HL-60 (cell line): ENCODE measurements at regions not wholly inside any gene's neighbourhood (a gene's known extent, or its start where the extent isn't known, plus 50 kb on each side); places are given as distances from the start of the nearest gene placed in this dataset.

Experiments used
- DNase-seq, 2 experiments: peaks; one replicate each; pipeline ENCODE4 v3.0.0-alpha.2; 2010 to 2020; ENCODE audit warnings: low read depth in 1 of 2, low spot score in 1 of 2
- H3K27ac ChIP-seq: fragments of 250-450 bp; sonication (Bioruptor Pico); replicated peaks from 2 replicates; pipeline ENCODE4 v1.5.1; 2020; ENCODE audit warnings: mild to moderate bottlenecking, moderate library complexity
- H3K27me3 ChIP-seq: fragments of 250-450 bp; sonication (Bioruptor Pico); 2 replicates; pipeline ENCODE4 v1.5.1; 2021; ENCODE audit warnings: mild to moderate bottlenecking, moderate library complexity; ENCODE audit not compliant: insufficient read depth, poor library complexity, severe bottlenecking
- H3K4me3 ChIP-seq: replicated peaks from 2 replicates; pipeline ENCODE4 v1.5.1; 2011; ENCODE audit warnings: mild to moderate bottlenecking, control low read depth, low read length; ENCODE audit not compliant: insufficient read depth
- CTCF ChIP-seq: IDR thresholded peaks from one replicate; pipeline ENCODE4 v1.5.1; 2011; ENCODE audit warnings: low read length, control low read depth, inconsistent platforms; ENCODE audit not compliant: insufficient read depth
- GABPA ChIP-seq: IDR thresholded peaks from 2 replicates; pipeline ENCODE4 v1.6.1; 2012; ENCODE audit warnings: low read depth
- POLR2AphosphoS5 ChIP-seq: IDR thresholded peaks from 2 replicates; pipeline ENCODE4 v1.6.1; 2012; ENCODE audit warnings: low read depth
- SPI1 ChIP-seq: IDR thresholded peaks from 2 replicates; pipeline ENCODE4 v1.6.1; 2012; ENCODE audit warnings: low read depth, mild to moderate bottlenecking, borderline replicate concordance
- TF ChIP-seq, protein P1 (sequence below): IDR thresholded peaks from 2 replicates; pipeline ENCODE4 v1.6.1; 2012; ENCODE audit warnings: low read depth; ENCODE audit not compliant: insufficient replicate concordance

GRCh38 chr3:117479095-117479494 is 769.5 kb downstream of the TUSC7 start:
- TF ChIP-seq GABPA (no peak), POLR2AphosphoS5 (no peak), SPI1 (no peak), CTCF (no peak)
- TF ChIP-seq, protein P1, sequence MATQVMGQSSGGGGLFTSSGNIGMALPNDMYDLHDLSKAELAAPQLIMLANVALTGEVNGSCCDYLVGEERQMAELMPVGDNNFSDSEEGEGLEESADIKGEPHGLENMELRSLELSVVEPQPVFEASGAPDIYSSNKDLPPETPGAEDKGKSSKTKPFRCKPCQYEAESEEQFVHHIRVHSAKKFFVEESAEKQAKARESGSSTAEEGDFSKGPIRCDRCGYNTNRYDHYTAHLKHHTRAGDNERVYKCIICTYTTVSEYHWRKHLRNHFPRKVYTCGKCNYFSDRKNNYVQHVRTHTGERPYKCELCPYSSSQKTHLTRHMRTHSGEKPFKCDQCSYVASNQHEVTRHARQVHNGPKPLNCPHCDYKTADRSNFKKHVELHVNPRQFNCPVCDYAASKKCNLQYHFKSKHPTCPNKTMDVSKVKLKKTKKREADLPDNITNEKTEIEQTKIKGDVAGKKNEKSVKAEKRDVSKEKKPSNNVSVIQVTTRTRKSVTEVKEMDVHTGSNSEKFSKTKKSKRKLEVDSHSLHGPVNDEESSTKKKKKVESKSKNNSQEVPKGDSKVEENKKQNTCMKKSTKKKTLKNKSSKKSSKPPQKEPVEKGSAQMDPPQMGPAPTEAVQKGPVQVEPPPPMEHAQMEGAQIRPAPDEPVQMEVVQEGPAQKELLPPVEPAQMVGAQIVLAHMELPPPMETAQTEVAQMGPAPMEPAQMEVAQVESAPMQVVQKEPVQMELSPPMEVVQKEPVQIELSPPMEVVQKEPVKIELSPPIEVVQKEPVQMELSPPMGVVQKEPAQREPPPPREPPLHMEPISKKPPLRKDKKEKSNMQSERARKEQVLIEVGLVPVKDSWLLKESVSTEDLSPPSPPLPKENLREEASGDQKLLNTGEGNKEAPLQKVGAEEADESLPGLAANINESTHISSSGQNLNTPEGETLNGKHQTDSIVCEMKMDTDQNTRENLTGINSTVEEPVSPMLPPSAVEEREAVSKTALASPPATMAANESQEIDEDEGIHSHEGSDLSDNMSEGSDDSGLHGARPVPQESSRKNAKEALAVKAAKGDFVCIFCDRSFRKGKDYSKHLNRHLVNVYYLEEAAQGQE: no peak
- no peak overlapping the region for H3K4me3 ChIP-seq
- no peaks in the 10 kb centered on the region for H3K27me3 ChIP-seq
- H3K27ac ChIP-seq: no peak overlapping the region
- no peak for DNase-seq

DNA sequence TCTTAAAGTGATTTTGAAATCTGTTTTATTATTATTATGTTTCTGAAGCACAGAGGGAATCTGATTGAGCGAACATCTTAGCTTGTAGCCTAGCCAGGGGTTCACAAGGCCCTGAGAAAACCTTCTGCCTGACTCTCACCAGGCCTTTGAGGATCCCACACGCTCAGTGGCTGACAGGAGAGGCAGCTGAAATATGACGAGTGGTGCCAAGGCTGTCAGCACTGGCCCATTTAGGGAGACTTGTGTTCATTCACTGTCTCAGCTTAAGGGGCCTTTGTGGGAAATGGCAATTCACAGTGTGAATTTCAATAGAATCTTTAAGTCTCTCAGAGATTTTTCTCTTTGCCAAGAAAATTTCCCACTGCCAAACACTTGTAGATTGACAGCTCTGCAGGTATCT is 770.9 kb downstream of the TUSC7 start:
- no peak for DNase-seq
- no peak overlapping the region for H3K27ac ChIP-seq

GRCh38 chr3:117480972-117481371 is 771.4 kb downstream of the TUSC7 start:
- TF ChIP-seq, protein P1: no peak
- TF ChIP-seq CTCF: no peak
- no peak for TF ChIP-seq SPI1
- TF ChIP-seq POLR2AphosphoS5: no peak
- TF ChIP-seq GABPA: no peak
- no peak for DNase-seq
- Histone ChIP-seq H3K4me3 (no peak overlapping the region), H3K27ac (no peak overlapping the region), H3K27me3 (no peaks in the 10 kb centered on the region)

More for the DNA sequence above, 770.9 kb downstream of the TUSC7 start:
- no peaks in the 10 kb centered on the region for H3K27me3 ChIP-seq
- no peak overlapping the region for H3K4me3 ChIP-seq
- TF ChIP-seq GABPA (no peak), POLR2AphosphoS5 (no peak), SPI1 (no peak), CTCF (no peak)
- TF ChIP-seq, protein P1: no peak
